CD14-positive monocyte (primary cell): ENCODE measurements at regions not wholly inside any gene's neighbourhood (a gene's known extent, or its start where the extent isn't known, plus 50 kb on each side); places are given as distances from the start of the nearest gene placed in this dataset.
A peak's percentile ranks its signal among the peaks of the same experiment; 100 is the strongest.

Source experiments
- DNase-seq, 3 donors: peaks; one replicate each; pipeline ENCODE4 v3.0.0-alpha.2; 2011 to 2022
- H2AFZ ChIP-seq: 2 replicates; pipeline ENCODE4 v1.6.0; 2012; ENCODE audit warnings: mild to moderate bottlenecking, low read depth, low read length, inconsistent platforms; ENCODE audit not compliant: insufficient read depth, poor library complexity, severe bottlenecking
- H3K27ac ChIP-seq, 2 donors: 1 replicate in 1 of 2; 2 replicates in 1 of 2; pipeline ENCODE4 v1.5.1; 2012 to 2013; ENCODE audit warnings: low read length in 2 of 2, control low read depth in 1 of 2, inconsistent platforms in 1 of 2, low read depth in 1 of 2, mild to moderate bottlenecking in 1 of 2
- H3K27me3 ChIP-seq, 2 donors: one replicate each; pipeline versions ENCODE4 v1.6.0 to v1.6.1; 2011 to 2013; ENCODE audit warnings: low read length in 2 of 2; ENCODE audit not compliant: control insufficient read depth in 2 of 2, insufficient read depth in 2 of 2
- H3K36me3 ChIP-seq, 2 donors: replicated peaks in 1 of 2; 1 replicate in 1 of 2; 2 replicates in 1 of 2; pipeline versions ENCODE4 v1.5.1 to v1.6.1; 2012 to 2013; ENCODE audit warnings: low read length in 2 of 2, control low read depth in 1 of 2, inconsistent platforms in 1 of 2, mild to moderate bottlenecking in 1 of 2; ENCODE audit not compliant: insufficient read depth in 2 of 2, control insufficient read depth in 1 of 2
- H3K4me1 ChIP-seq, 2 donors: 1 replicate in 1 of 2; 2 replicates in 1 of 2; pipeline versions ENCODE4 v1.5.1 to v1.6.1; 2012 to 2013; ENCODE audit warnings: low read length in 2 of 2, control low read depth in 1 of 2, inconsistent platforms in 1 of 2, mild to moderate bottlenecking in 1 of 2, moderate library complexity in 1 of 2; ENCODE audit not compliant: insufficient read depth in 2 of 2, control insufficient read depth in 1 of 2
- H3K4me2 ChIP-seq: replicated peaks from 2 replicates; pipeline ENCODE3; 2012; ENCODE audit warnings: low read length, moderate library complexity, mild to moderate bottlenecking; ENCODE audit not compliant: poor library complexity, severe bottlenecking; ENCODE audit errors: extremely low read depth
- H3K4me3 ChIP-seq, 3 experiments: fragments of 200-600 bp in 1 of 3; sonication (generic) in 1 of 3; replicated peaks in 1 of 3; 1 replicate in 2 of 3; 2 replicates in 1 of 3; pipeline ENCODE4 v1.5.1; 2011 to 2013; ENCODE audit warnings: low read length in 3 of 3, mild to moderate bottlenecking in 3 of 3, control low read depth in 2 of 3, low read depth in 2 of 3, inconsistent platforms in 1 of 3, moderate library complexity in 1 of 3
- H3K79me2 ChIP-seq: 2 replicates; pipeline ENCODE4 v1.6.0; 2012; ENCODE audit warnings: mild to moderate bottlenecking, control low read depth, inconsistent platforms, low read length, moderate library complexity; ENCODE audit not compliant: insufficient read depth
- H3K9ac ChIP-seq: 2 replicates; pipeline ENCODE4 v1.6.0; 2017; ENCODE audit warnings: low read length, mild to moderate bottlenecking; ENCODE audit not compliant: insufficient read depth, poor library complexity, severe bottlenecking
- H3K9me3 ChIP-seq, 2 donors: replicated peaks in 1 of 2; 1 replicate in 1 of 2; 2 replicates in 1 of 2; pipeline versions ENCODE4 v1.5.1 to v1.6.1; 2012 to 2013; ENCODE audit warnings: low read length in 2 of 2, control low read depth in 1 of 2; ENCODE audit not compliant: control insufficient read depth in 1 of 2, insufficient read depth in 1 of 2
- H4K20me1 ChIP-seq: 2 replicates; pipeline ENCODE4 v1.6.0; 2012; ENCODE audit warnings: mild to moderate bottlenecking, low read length, control low read depth, moderate library complexity; ENCODE audit not compliant: insufficient read depth
- H3K27ac Mint-ChIP-seq, 7 donors: one replicate each; pipeline ENCODE4 v1.8.0; 2020; ENCODE audit warnings: mild to moderate bottlenecking in 7 of 7, mixed read lengths in 7 of 7, moderate library complexity in 6 of 7, inconsistent platforms in 2 of 7
- H3K27me3 Mint-ChIP-seq, 3 donors: one replicate each; pipeline ENCODE4 v1.8.0; 2021 to 2022; ENCODE audit warnings: low read depth in 3 of 3, mild to moderate bottlenecking in 3 of 3, mixed read lengths in 3 of 3, moderate library complexity in 3 of 3, inconsistent platforms in 1 of 3
- H3K36me3 Mint-ChIP-seq, 2 donors: one replicate each; pipeline ENCODE4 v1.8.0; 2020; ENCODE audit warnings: mixed read lengths in 2 of 2, inconsistent platforms in 1 of 2, mild to moderate bottlenecking in 1 of 2
- H3K4me1 Mint-ChIP-seq: one replicate; pipeline ENCODE4 v1.8.0; 2020; ENCODE audit warnings: mild to moderate bottlenecking, mixed read lengths
- H3K4me3 Mint-ChIP-seq, 2 donors: one replicate each; pipeline ENCODE4 v1.8.0; 2020; ENCODE audit warnings: mild to moderate bottlenecking in 2 of 2, mixed read lengths in 2 of 2, moderate library complexity in 1 of 2
- H3K9me3 Mint-ChIP-seq, 7 donors: one replicate each; pipeline ENCODE4 v1.8.0; 2020 to 2022; ENCODE audit warnings: mixed read lengths in 7 of 7, mild to moderate bottlenecking in 6 of 7, moderate library complexity in 6 of 7, inconsistent platforms in 2 of 7
- CTCF ChIP-seq: fragments of 200-600 bp; IDR thresholded peaks from one replicate; pipeline ENCODE4 v1.8.0; 2022; ENCODE audit warnings: antibody characterized with exemption, mild to moderate bottlenecking
- WGBS: methylation state at CpG from one replicate; pipeline ENCODE4 v1.1.5; 2013; ENCODE audit warnings: missing lambda C conversion rate; ENCODE audit not compliant: insufficient coverage; 5-methylcytosine and 5-hydroxymethylcytosine counted together
- intact Hi-C, 2 donors: fragments of 100-400 bp; cut with micrococcal nuclease; formaldehyde crosslinking; loops; one replicate each; pipeline versions ENCODE4 v1.15.0 to v1.15.1; 2023

DNA sequence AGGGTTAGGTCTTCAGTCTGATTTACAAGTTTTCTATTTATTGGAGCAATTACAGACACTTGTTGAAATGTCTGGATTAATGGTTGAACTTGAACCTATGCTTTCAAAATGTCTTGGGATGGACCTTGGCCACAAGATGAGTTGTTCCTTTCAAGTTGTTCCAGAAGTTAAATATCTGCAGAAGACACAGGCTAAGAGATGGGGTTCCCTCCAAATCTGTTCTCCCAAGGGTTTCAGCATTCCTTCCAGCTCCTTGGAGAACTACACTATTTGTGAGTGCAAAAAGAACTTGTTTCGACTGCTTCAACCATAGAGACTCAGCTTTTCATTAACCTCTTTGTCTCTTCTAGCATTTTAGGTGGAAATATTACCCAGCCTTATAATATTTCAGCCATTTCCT lies 189.0 kb upstream of the BLID start:
- Histone ChIP-seq H3K4me1 (no peaks in the 10 kb centered on the region), H4K20me1 (no peaks in the 10 kb centered on the region), H3K27me3 (no peaks in the 10 kb centered on the region), H2AFZ (no peak overlapping the region), H3K79me2 (no peaks in the 10 kb centered on the region), H3K36me3 (no peaks in the 10 kb centered on the region), H3K9me3 (no peaks in the 10 kb centered on the region), H3K27ac (no peak overlapping the region), H3K9ac (no peak overlapping the region), H3K4me2 (no peak overlapping the region), H3K4me3 (no peak overlapping the region)
- Mint-ChIP-seq H3K4me1 (peaks cover 5% of the 10 kb centered on the region), H3K4me3 (no peak overlapping the region), H3K36me3 (no peaks in the 10 kb centered on the region), H3K27ac (no peak overlapping the region), H3K27me3 (peaks cover 0 to 2% (median 0%) of the 10 kb centered on the region in 3 donors), H3K9me3 (peaks cover 0 to 3% (median 0%) of the 10 kb centered on the region in 7 donors)
- WGBS: no CpG with 5 or more reads among the region's 1 CpG
- no peak for DNase-seq
- TF ChIP-seq CTCF: no peak
- intact Hi-C loops: no loop called here

DNA sequence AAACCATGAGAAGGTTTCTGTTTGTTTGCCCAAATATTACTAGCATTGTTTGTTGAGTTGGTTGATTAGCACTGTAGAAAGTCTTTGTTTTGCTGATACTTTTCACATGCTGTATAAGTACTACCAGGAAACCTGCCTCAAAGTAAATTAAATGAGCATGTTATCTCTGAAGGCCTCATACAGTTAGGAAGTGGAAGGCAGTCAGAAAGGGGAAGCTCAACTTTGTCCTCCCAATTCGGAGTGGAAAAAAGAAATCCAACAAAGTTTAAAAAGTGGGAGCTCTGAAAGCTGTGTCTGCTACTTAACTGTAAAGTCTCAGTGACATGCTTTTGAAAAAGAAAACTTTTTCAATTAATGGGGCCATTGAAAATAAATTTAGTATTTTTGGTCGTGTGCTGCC lies 188.3 kb upstream of the BLID start:
- no peaks in the 10 kb centered on the region for H4K20me1 ChIP-seq
- H3K9me3 Mint-ChIP-seq: peaks cover 0 to 7% (median 2%) of the 10 kb centered on the region in 7 donors
- H3K27ac ChIP-seq: no peak overlapping the region
- no peak overlapping the region for H2AFZ ChIP-seq
- H3K36me3 Mint-ChIP-seq: no peaks in the 10 kb centered on the region
- no peak for TF ChIP-seq CTCF
- no peaks in the 10 kb centered on the region for H3K27me3 ChIP-seq
- H3K27ac Mint-ChIP-seq: no peak overlapping the region
- H3K9me3 ChIP-seq: peaks cover 0 to 2% of the 10 kb centered on the region in 2 donors
- no peaks in the 10 kb centered on the region for H3K4me1 ChIP-seq
- WGBS: 0% methylated on average over 1 of the region's 2 CpGs
- H3K4me3 Mint-ChIP-seq: no peak overlapping the region
- intact Hi-C loops: no loop called here
- H3K4me2 ChIP-seq: peak overlapping the region; percentile 4
- no peak overlapping the region for H3K4me3 ChIP-seq
- no peak overlapping the region for H3K9ac ChIP-seq
- H3K36me3 ChIP-seq: no peaks in the 10 kb centered on the region
- peaks cover 5% of the 10 kb centered on the region for H3K4me1 Mint-ChIP-seq
- H3K27me3 Mint-ChIP-seq: peaks cover 0 to 2% (median 0%) of the 10 kb centered on the region in 3 donors
- DNase-seq: no peak
- H3K79me2 ChIP-seq: no peaks in the 10 kb centered on the region
